ENCODE measurements at regions not wholly inside any gene's neighbourhood (a gene's known extent, or its start where the extent isn't known, plus 50 kb on each side); places are given as distances from the start of the nearest gene placed in this dataset.

- DNase-seq (no peak), ATAC-seq (ENCODE audit: low FRiP score in 2 of 2) (no peak)
- Histone ChIP-seq H3K27me3 (no peaks in the 10 kb centered on the region), H3K27ac (no peak overlapping the region), H3K4me3 (no peak overlapping the region), H3K4me1 (no peaks in the 10 kb centered on the region), H3K9me3 (no peaks in the 10 kb centered on the region), H3K36me3 (no peaks in the 10 kb centered on the region)
- WGBS, 2 donors: 70 to 83% methylated on average over 2 of the region's 2 CpGs
- TF ChIP-seq EP300 (IDR thresholded peaks at IDR 0.05): no peak
- no peak for TF ChIP-seq POLR2AphosphoS5 (IDR thresholded peaks at IDR 0.05)
- TF ChIP-seq POLR2A (IDR thresholded peaks at IDR 0.05): no peak
- no peak for TF ChIP-seq CTCF (IDR thresholded peaks at IDR 0.05)
These were observed 433.9 kb upstream of the CPEB2 start for GRCh38 chr4:14568351-14568750.

DNA sequence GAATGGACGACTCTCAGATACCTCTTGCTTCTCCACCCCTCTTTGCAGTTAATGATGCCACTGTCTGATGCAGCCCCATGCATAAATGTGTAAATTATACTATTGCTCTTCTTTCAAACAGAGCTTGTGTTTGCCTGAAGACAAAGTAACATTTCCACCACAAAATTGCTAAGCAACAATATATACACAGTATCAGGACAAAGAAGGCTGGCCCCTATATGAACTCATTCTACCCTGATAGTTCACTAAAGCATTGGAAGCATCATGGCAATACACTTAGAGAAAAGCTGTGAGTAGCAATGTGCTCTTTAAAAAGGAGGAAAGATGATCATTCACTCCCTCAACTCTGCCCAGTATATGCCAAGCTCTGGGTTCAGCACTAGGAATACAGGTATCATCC lies 427.0 kb upstream of the CPEB2 start:
- Histone ChIP-seq H3K27ac (no peak overlapping the region), H3K36me3 (no peaks in the 10 kb centered on the region), H3K4me1 (no peaks in the 10 kb centered on the region), H3K27me3 (no peaks in the 10 kb centered on the region), H3K9me3 (no peaks in the 10 kb centered on the region), H3K4me3 (no peak overlapping the region)
- no peak for TF ChIP-seq EP300 (IDR thresholded peaks at IDR 0.05)
- TF ChIP-seq POLR2A (IDR thresholded peaks at IDR 0.05): no peak
- no peak for TF ChIP-seq CTCF (IDR thresholded peaks at IDR 0.05)
- TF ChIP-seq POLR2AphosphoS5 (IDR thresholded peaks at IDR 0.05): no peak
- WGBS, 2 donors: 48 to 78% methylated on average over 1 of the region's 1 CpG
- no peak for ATAC-seq (ENCODE audit: low FRiP score in 2 of 2)
- DNase-seq: no peak

- ATAC-seq (ENCODE audit: low FRiP score in 2 of 2): no peak
These were observed 426.4 kb upstream of the CPEB2 start for GRCh38 chr4:14575919-14576318.

GRCh38 chr4:14580061-14580460 lies 422.2 kb upstream of the CPEB2 start:
- H3K27me3 ChIP-seq: no peaks in the 10 kb centered on the region
- no peak overlapping the region for H3K4me3 ChIP-seq
- no peak for DNase-seq
- ATAC-seq (ENCODE audit: low FRiP score in 2 of 2): no peak
- no peaks in the 10 kb centered on the region for H3K9me3 ChIP-seq
- H3K36me3 ChIP-seq: no peaks in the 10 kb centered on the region
- H3K27ac ChIP-seq: no peak overlapping the region
- TF ChIP-seq POLR2A (IDR thresholded peaks at IDR 0.05): no peak
- no peak for TF ChIP-seq CTCF (IDR thresholded peaks at IDR 0.05)
- TF ChIP-seq POLR2AphosphoS5 (IDR thresholded peaks at IDR 0.05): no peak
- TF ChIP-seq EP300 (IDR thresholded peaks at IDR 0.05): no peak
- H3K4me1 ChIP-seq: no peaks in the 10 kb centered on the region

More at GRCh38 chr4:14575919-14576318, 426.4 kb upstream of the CPEB2 start:
- Histone ChIP-seq H3K27me3 (no peaks in the 10 kb centered on the region), H3K36me3 (no peaks in the 10 kb centered on the region), H3K4me1 (no peaks in the 10 kb centered on the region), H3K9me3 (no peaks in the 10 kb centered on the region), H3K27ac (no peak overlapping the region), H3K4me3 (no peak overlapping the region)
- DNase-seq: no peak
- 84 to 90% methylated on average over 2 of the region's 2 CpGs for WGBS, 2 donors
- no peak for TF ChIP-seq POLR2AphosphoS5 (IDR thresholded peaks at IDR 0.05)
- no peak for TF ChIP-seq CTCF (IDR thresholded peaks at IDR 0.05)
- TF ChIP-seq POLR2A (IDR thresholded peaks at IDR 0.05): no peak
- no peak for TF ChIP-seq EP300 (IDR thresholded peaks at IDR 0.05)

- TF ChIP-seq POLR2AphosphoS5 (IDR thresholded peaks at IDR 0.05) (no peak), POLR2A (IDR thresholded peaks at IDR 0.05) (no peak), CTCF (IDR thresholded peaks at IDR 0.05) (no peak), EP300 (IDR thresholded peaks at IDR 0.05) (no peak)
- 17 to 24% methylated on average over 3 of the region's 3 CpGs for WGBS, 2 donors
These were observed 420.5 kb upstream of the CPEB2 start for GRCh38 chr4:14581741-14582140.

More at GRCh38 chr4:14581741-14582140, 420.5 kb upstream of the CPEB2 start:
- no peak for DNase-seq
- Histone ChIP-seq H3K4me3 (no peak overlapping the region), H3K27ac (no peak overlapping the region), H3K27me3 (no peaks in the 10 kb centered on the region), H3K36me3 (no peaks in the 10 kb centered on the region), H3K4me1 (no peaks in the 10 kb centered on the region), H3K9me3 (peaks cover 0 to 3% (median 0%) of the 10 kb centered on the region in 4 donors)
- ATAC-seq (ENCODE audit: low FRiP score in 2 of 2): no peak
